NCI-H146 treated with DMSO at 0.1 percent for 48 hours (cell line): ENCODE measurements at regions not wholly inside any gene's neighbourhood (a gene's known extent, or its start where the extent isn't known, plus 50 kb on each side); places are given as distances from the start of the nearest gene placed in this dataset.

Experiments used
- DNase-seq: peaks from one replicate; lab custom pipeline; 2025; ENCODE audit not compliant: unreplicated experiment; lab: John Stamatoyannopoulos, UW

- DNase-seq: no peak
Observed at GRCh38 chr18:39527465-39527864, 1961.9 kb upstream of the CELF4 start.

GRCh38 chr18:39524370-39524769 is 1958.8 kb upstream of the CELF4 start:
- DNase-seq: no peak

- DNase-seq: no peak
Observed at GRCh38 chr18:39523281-39523680, 1957.7 kb upstream of the CELF4 start.

- DNase-seq: no peak
Observed at GRCh38 chr18:39521164-39521563, 1955.6 kb upstream of the CELF4 start.

GRCh38 chr18:39519741-39520140 is 1954.1 kb upstream of the CELF4 start:
- no peak for DNase-seq

GRCh38 chr18:39515299-39515698 is 1949.7 kb upstream of the CELF4 start:
- no peak for DNase-seq

DNA sequence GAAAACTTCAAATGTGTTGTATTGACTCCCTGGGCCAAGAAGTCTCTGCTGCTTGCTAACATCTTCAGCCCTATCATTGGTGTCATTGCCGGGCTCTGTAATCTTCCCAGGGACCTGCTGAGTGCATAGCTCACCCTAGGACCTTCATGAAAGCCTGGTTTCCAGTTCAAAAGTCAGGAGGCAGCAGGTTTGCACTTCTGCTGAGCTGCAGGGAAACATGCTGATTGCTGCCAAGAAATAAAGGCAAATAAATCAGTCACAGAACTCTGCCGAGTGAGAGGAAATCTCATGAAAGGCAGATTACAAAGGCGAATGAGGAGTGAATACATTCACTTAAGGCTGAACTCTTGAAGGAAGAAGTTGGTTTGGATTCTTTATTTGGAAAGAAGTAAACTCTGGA is 1947.6 kb upstream of the CELF4 start:
- no peak for DNase-seq

DNA sequence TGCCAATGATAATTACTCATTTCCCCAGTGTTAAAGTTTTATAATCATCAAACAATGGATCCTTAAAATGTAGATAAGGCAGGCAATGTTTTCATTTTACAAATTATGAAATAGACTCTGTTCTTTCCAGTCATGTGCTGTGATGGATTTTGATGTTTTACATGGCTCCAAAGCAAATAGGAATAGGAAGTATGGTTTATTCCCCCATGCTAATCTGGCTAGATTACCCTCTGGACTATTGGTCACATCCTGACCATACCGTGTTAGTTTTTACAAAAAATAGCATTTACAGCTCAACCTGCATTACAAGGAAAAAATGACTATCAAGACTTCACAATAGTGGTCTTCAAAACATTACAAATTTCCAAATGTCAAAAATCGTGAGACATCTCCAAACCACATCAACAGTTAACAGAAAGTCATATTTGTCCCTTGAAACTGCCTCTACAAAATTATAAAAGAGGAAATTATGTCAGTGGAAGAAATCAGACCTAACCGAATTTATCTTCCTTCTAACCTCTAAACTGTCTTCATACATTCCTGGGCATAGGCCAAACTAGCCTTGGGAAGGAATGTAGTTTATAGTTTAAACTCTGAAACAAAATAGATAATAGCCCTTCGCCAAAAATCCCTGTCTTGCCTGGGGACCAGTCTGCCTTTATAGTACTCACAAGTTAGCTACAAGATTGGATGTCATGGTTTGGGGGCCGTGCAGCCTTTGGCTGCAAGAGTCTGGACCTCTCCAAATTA is 1941.2 kb upstream of the CELF4 start:
- no peak for DNase-seq

- no peak for DNase-seq
Observed at GRCh38 chr18:39500306-39500705, 1934.7 kb upstream of the CELF4 start.

GRCh38 chr18:39497821-39498220 is 1932.2 kb upstream of the CELF4 start:
- DNase-seq: no peak

DNA sequence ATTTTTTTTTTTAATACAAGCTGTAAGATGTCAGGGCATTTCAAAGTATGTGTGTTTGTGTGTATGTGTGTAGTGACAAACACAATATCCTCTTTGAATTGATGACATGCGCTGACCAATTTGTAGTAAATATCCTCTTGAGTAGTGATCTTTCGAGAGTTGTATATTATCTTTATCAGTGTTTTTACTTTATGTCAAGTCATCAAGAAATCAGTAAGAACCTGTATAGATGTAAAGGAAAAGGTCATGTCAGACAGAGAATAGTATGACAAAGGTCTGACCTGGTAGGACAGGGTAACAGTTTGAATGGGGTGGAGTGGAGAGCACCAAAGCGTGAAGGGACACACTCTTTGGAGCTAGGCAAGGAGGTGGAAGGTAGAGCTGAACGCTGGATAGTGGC is 1931.4 kb upstream of the CELF4 start:
- no peak for DNase-seq

DNA sequence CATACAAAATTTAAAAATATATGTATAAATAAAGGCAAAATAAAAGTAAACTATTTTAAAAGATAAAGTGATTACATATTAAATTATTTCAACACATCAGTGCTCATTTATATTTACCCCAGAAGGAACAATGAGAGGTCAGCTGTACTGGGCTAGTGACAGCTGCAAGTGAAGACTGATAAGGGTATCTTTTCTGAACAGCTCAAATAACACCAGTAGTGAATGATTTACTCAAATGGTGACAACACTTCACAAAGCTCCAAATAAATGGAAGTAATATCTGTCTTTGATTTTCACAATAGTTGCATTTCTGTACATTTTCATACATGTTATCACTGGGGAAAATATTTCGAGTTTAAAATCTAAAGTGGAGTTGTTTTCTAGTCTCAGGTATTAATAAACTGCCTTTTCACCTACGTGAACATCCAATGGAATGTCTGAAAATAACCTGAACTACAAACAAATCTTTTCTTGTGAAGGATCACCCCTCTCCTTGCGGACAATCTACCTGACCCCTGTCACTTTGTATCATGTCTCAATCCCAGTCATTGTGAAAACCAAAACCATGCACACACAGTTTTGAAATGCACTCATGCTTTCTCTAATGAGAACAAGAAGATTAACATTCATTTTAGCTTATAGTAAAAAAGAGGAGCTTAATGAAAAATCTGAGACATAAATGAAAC is 1928.8 kb upstream of the CELF4 start:
- peak; percentile 73 for DNase-seq

GRCh38 chr18:39491408-39491807 is 1925.8 kb upstream of the CELF4 start:
- no peak for DNase-seq

- DNase-seq: no peak
Observed at GRCh38 chr18:39489431-39489830, 1923.8 kb upstream of the CELF4 start.

DNA sequence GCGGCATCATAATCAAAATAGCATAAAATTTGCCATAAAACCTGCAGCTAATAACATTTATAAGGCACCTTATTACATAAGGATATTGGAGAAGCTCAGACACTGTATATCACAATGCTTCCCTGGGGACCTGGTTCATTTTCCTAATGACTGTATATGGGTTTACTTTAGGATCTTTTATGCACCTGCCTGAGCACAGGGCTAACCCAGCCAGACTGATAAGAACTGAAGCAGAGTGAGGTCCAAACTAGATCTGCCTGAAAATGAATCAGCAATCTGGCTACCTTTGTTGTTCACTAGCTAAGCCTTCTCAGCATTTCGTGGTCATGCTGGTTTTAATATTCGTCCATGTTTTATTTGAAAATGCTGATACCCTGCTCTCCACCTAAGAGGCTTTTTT is 1922.3 kb upstream of the CELF4 start:
- peak; percentile 93 for DNase-seq

- DNase-seq: no peak
Observed at GRCh38 chr18:39486268-39486667, 1920.7 kb upstream of the CELF4 start.

DNA sequence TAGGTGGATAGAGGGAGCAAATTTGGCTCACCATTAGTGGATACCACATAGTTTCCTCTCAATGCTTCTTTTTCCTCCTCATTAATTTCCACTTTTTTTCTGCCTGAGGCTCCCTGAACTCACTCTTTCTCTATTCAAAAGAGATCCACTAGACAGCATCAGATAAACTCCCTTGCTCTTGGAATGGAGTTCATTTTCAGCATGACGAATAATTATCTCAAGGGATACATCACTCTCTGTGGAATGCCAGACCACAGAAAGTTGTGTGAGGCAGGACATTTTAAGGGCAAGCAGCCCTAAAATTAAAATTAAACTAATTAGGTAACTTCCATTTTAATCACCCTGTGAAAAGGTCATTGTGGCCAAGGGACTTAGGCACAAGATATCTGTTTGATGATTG is 1920.1 kb upstream of the CELF4 start:
- no peak for DNase-seq

GRCh38 chr18:39481281-39481680 is 1915.7 kb upstream of the CELF4 start:
- no peak for DNase-seq

- no peak for DNase-seq
Observed at GRCh38 chr18:39480494-39481195, 1915.0 kb upstream of the CELF4 start.

DNA sequence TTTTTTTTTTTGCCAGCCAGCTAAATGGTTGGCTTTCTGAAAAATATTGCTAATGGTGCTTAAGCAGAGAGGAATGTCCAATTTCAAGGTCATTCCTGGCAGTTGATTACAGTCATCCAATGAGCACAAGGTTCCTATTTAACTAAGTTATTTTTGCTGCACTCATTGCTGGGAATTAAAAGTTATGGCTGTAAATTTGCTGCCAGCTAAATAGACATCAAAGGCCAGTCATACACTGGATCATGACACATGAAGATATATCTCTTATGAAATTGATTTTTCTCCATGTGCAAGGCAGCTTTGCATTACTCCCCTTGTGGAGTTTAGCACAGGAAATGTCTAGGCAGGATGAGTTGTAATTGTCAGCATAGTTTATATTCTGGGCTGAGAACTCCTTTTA is 1898.4 kb upstream of the CELF4 start:
- no peak for DNase-seq

- DNase-seq: no peak
Observed at GRCh38 chr18:39462436-39462835, 1896.8 kb upstream of the CELF4 start.

DNA sequence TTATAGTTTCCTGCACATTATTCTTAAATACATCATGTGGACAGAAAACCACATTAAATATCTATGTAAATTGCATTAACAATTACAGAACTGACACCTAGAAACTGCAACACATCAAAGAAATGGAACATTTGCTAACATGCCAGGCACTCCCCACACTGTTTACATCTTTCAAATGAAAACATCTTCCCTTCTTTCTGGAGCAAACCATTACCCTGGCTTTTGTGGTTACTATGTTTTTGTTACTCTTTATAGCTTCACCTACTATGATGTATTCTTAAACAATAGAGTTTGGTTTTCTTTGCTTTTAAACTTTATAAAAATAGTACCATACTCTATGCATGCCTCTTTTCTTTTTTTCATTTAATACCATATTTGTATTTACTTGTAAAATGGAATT is 1894.5 kb upstream of the CELF4 start:
- no peak for DNase-seq
